ENCODE measurements at regions not wholly inside any gene's neighbourhood (a gene's known extent, or its start where the extent isn't known, plus 50 kb on each side); places are given as distances from the start of the nearest gene placed in this dataset.

- CTCF ChIA-PET, result no interaction called here
- no peak overlapping the region for H3K4me3 Mint-ChIP-seq
- no peaks in the 10 kb centered on the region for H3K36me3 Mint-ChIP-seq
- H3K27me3 Mint-ChIP-seq, result no peaks in the 10 kb centered on the region
- ATAC-seq (no peak), DNase-seq (no peak)
- H3K9me3 Mint-ChIP-seq (ENCODE audit: low read depth), result no peaks in the 10 kb centered on the region
- no peaks in the 10 kb centered on the region for H3K4me1 Mint-ChIP-seq
- no peak overlapping the region for H3K27ac Mint-ChIP-seq
These were observed 311.4 kb downstream of the TFAP2C start for GRCh38 chr20:56940466-56940865.

GRCh38 chr20:56941101-56941686 is 312.1 kb downstream of the TFAP2C start:
- ATAC-seq, result no peak
- Mint-ChIP-seq H3K4me1 (no peaks in the 10 kb centered on the region), H3K4me3 (no peak overlapping the region), H3K36me3 (no peaks in the 10 kb centered on the region), H3K27ac (no peak overlapping the region), H3K27me3 (no peaks in the 10 kb centered on the region), H3K9me3 (ENCODE audit: low read depth) (no peaks in the 10 kb centered on the region)
- CTCF ChIA-PET, result interaction anchor here (0.7 kb wide), 1 partner anchor 41 kb away, joined by 3 read pairs; no protein-coding TSS in a partner anchor
- no peak for DNase-seq

- no peaks in the 10 kb centered on the region for H3K36me3 Mint-ChIP-seq
- no peak for DNase-seq
- H3K9me3 Mint-ChIP-seq (ENCODE audit: low read depth), result no peaks in the 10 kb centered on the region
- no peak overlapping the region for H3K27ac Mint-ChIP-seq
- H3K4me3 Mint-ChIP-seq, result no peak overlapping the region
- no peaks in the 10 kb centered on the region for H3K4me1 Mint-ChIP-seq
- CTCF ChIA-PET, result no interaction called here
- H3K27me3 Mint-ChIP-seq, result no peaks in the 10 kb centered on the region
- no peak for ATAC-seq
These were observed 315.1 kb downstream of the TFAP2C start for GRCh38 chr20:56943946-56944945.

- no peak for DNase-seq
- CTCF ChIA-PET, result no interaction called here
- H3K27me3 Mint-ChIP-seq, result no peaks in the 10 kb centered on the region
These were observed 316.0 kb downstream of the TFAP2C start for GRCh38 chr20:56945057-56945456.

GRCh38 chr20:56945901-56946300 is 316.8 kb downstream of the TFAP2C start:
- CTCF ChIA-PET, result no interaction called here
- H3K4me1 Mint-ChIP-seq, result no peaks in the 10 kb centered on the region

More at GRCh38 chr20:56945057-56945456, 316.0 kb downstream of the TFAP2C start:
- Mint-ChIP-seq H3K36me3 (no peaks in the 10 kb centered on the region), H3K4me1 (no peaks in the 10 kb centered on the region), H3K9me3 (ENCODE audit: low read depth) (no peaks in the 10 kb centered on the region), H3K4me3 (no peak overlapping the region), H3K27ac (no peak overlapping the region)
- no peak for ATAC-seq

GRCh38 chr20:56949318-56949717 is 317.1 kb downstream of the BMP7 start:
- Mint-ChIP-seq H3K9me3 (ENCODE audit: low read depth) (no peaks in the 10 kb centered on the region), H3K36me3 (no peaks in the 10 kb centered on the region), H3K27me3 (no peaks in the 10 kb centered on the region), H3K4me3 (no peak overlapping the region), H3K27ac (no peak overlapping the region), H3K4me1 (no peaks in the 10 kb centered on the region)
- DNase-seq, result no peak
- CTCF ChIA-PET, result no interaction called here
- no peak for ATAC-seq

More at GRCh38 chr20:56945901-56946300, 316.8 kb downstream of the TFAP2C start:
- Mint-ChIP-seq H3K9me3 (ENCODE audit: low read depth) (no peaks in the 10 kb centered on the region), H3K4me3 (no peak overlapping the region), H3K27me3 (no peaks in the 10 kb centered on the region), H3K36me3 (no peaks in the 10 kb centered on the region), H3K27ac (no peak overlapping the region)
- no peak for DNase-seq
- no peak for ATAC-seq

- Mint-ChIP-seq H3K9me3 (ENCODE audit: low read depth) (no peaks in the 10 kb centered on the region), H3K4me3 (no peak overlapping the region), H3K36me3 (no peaks in the 10 kb centered on the region), H3K27me3 (peaks cover 3% of the 10 kb centered on the region), H3K27ac (no peak overlapping the region), H3K4me1 (no peaks in the 10 kb centered on the region)
- DNase-seq (no peak), ATAC-seq (no peak)
- CTCF ChIA-PET, result no interaction called here
These were observed 314.0 kb downstream of the BMP7 start for GRCh38 chr20:56952258-56953047.

GRCh38 chr20:56953048-56953586 is 313.3 kb downstream of the BMP7 start:
- Mint-ChIP-seq H3K36me3 (no peaks in the 10 kb centered on the region), H3K4me1 (no peaks in the 10 kb centered on the region), H3K4me3 (no peak overlapping the region), H3K27me3 (peaks cover 6% of the 10 kb centered on the region), H3K9me3 (ENCODE audit: low read depth) (no peaks in the 10 kb centered on the region), H3K27ac (no peak overlapping the region)
- ATAC-seq (no peak), DNase-seq (no peak)
- CTCF ChIA-PET, result no interaction called here

- DNase-seq (no peak), ATAC-seq (no peak)
- Mint-ChIP-seq H3K27me3 (peaks cover 8% of the 10 kb centered on the region), H3K36me3 (no peaks in the 10 kb centered on the region), H3K4me1 (no peaks in the 10 kb centered on the region), H3K9me3 (ENCODE audit: low read depth) (no peaks in the 10 kb centered on the region), H3K27ac (no peak overlapping the region), H3K4me3 (no peak overlapping the region)
- CTCF ChIA-PET, result no interaction called here
These were observed 311.6 kb downstream of the BMP7 start for GRCh38 chr20:56954797-56955196.

GRCh38 chr20:56955680-56956079 is 310.8 kb downstream of the BMP7 start:
- ATAC-seq, result no peak
- CTCF ChIA-PET, result no interaction called here
- Mint-ChIP-seq H3K36me3 (no peaks in the 10 kb centered on the region), H3K9me3 (ENCODE audit: low read depth) (no peaks in the 10 kb centered on the region), H3K4me1 (no peaks in the 10 kb centered on the region), H3K4me3 (no peak overlapping the region), H3K27ac (no peak overlapping the region), H3K27me3 (peaks cover 8% of the 10 kb centered on the region)
- no peak for DNase-seq

- ATAC-seq (no peak), DNase-seq (no peak)
- Mint-ChIP-seq H3K4me1 (no peaks in the 10 kb centered on the region), H3K27me3 (peaks cover 8% of the 10 kb centered on the region), H3K9me3 (ENCODE audit: low read depth) (no peaks in the 10 kb centered on the region), H3K4me3 (no peak overlapping the region), H3K36me3 (no peaks in the 10 kb centered on the region), H3K27ac (no peak overlapping the region)
- CTCF ChIA-PET, result no interaction called here
These were observed 309.9 kb downstream of the BMP7 start for GRCh38 chr20:56956534-56956933.

- peaks cover 8% of the 10 kb centered on the region for H3K27me3 Mint-ChIP-seq
- H3K27ac Mint-ChIP-seq, result no peak overlapping the region
- DNase-seq (no peak), ATAC-seq (no peak)
- no peaks in the 10 kb centered on the region for H3K4me1 Mint-ChIP-seq
- H3K36me3 Mint-ChIP-seq, result no peaks in the 10 kb centered on the region
- CTCF ChIA-PET, result no interaction called here
- no peaks in the 10 kb centered on the region for H3K9me3 Mint-ChIP-seq (ENCODE audit: low read depth)
- H3K4me3 Mint-ChIP-seq, result no peak overlapping the region
These were observed 308.5 kb downstream of the BMP7 start for GRCh38 chr20:56957737-56958553.

GRCh38 chr20:56964901-56965300 is 301.5 kb downstream of the BMP7 start:
- CTCF ChIA-PET, result no interaction called here
- Mint-ChIP-seq H3K9me3 (ENCODE audit: low read depth) (no peaks in the 10 kb centered on the region), H3K4me1 (no peaks in the 10 kb centered on the region), H3K4me3 (no peak overlapping the region), H3K27ac (no peak overlapping the region), H3K36me3 (no peaks in the 10 kb centered on the region), H3K27me3 (no peaks in the 10 kb centered on the region)
- ATAC-seq (no peak), DNase-seq (no peak)
